HuH-7 (cell line): ENCODE measurements at regions not wholly inside any gene's neighbourhood (a gene's known extent, or its start where the extent isn't known, plus 50 kb on each side); places are given as distances from the start of the nearest gene placed in this dataset.
"Not testable (repeated sequence)": the region's sequence is repeated elsewhere in the genome, so short reads cannot be mapped to it uniquely, and the experiment has no call there.

Experiments used
- DNase-seq: peaks from one replicate; pipeline ENCODE4 v3.0.0; 2011; ENCODE audit warnings: low spot score

DNA sequence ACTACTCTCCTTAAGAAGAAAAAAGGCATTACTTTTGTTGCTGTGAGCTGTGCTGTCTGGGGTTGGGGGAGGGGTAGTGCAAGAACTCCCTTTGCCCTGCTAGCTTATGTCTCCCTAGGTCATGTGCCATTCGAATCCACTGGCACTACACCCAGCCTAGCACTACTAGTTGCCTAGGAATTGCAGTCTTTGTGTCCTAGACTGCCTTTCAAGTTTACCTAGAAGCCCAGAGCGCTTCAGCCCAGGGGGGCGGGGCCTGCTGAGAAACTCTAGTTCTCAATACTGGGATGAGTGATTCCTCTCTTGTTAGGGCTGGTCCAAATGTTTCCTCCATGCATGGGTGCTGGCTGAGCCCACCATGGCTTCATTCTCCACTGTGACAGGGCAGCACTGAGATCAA, 1011.5 kb downstream of the PCDH19 start:
- no peak for DNase-seq

DNA sequence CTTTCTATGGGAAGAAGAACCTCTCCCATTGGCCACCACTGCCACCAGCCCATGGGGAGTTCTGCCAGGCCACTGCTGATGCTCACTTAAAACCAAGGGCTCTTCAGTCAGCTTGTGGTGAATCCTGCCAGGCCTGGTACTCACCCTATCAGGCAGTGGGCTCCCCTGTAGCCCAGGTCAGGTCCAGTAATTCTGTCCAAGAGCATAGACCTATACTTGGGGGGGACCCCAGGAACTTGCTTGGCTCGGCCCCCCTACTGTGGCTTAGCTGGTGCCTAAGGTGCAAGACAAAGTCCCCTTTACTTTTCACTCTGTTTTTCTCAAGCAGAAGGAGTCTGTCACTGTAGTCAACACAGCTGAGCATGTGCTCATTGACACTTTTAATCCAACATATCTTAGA, 1012.2 kb downstream of the PCDH19 start:
- DNase-seq, result no peak

- no peak for DNase-seq
These were observed 1015.6 kb downstream of the PCDH19 start for GRCh38 chrX:99394456-99394855.

- no peak for DNase-seq
These were observed 1025.3 kb downstream of the PCDH19 start for GRCh38 chrX:99384594-99385374.

- DNase-seq, result no peak
These were observed 1026.3 kb downstream of the PCDH19 start for GRCh38 chrX:99383786-99384185.

DNA sequence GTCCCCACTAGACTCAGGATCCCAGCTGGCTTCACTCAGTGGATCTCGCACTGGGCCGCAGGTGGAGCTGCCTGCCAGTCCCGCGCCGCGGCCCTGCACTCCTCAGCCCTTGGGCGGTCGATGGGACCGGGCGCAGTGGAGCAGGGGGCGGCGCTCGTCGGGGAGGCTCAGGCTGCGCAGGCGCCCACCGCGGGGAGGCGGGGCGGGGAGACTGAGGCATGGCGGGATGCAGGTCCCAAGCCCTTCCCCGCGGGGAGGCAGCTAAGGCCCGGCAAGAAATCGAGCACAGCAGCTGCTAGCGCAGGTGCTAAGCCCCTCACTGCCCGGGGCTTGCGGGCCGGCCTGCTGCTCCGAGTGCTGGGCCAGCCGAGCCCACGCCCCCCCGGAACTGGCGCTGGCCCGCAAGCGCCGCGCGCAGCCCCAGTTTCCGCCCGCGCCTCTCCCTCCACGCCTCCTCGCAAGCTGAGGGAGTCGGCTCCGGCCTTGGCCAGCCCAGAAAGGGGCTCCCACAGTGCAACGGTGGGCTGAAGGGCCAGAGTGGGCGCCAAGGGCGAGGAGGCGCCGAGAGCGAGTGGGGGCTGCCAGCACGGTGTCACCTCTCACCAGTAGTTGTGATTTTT, 1038.0 kb downstream of the PCDH19 start:
- DNase-seq, result no peak

- peak; percentile 10 for DNase-seq
These were observed 1056.7 kb downstream of the PCDH19 start for GRCh38 chrX:99353412-99353811.

GRCh38 chrX:99348256-99348655, 1061.8 kb downstream of the PCDH19 start:
- no peak for DNase-seq

GRCh38 chrX:99308302-99308701, 1101.8 kb downstream of the PCDH19 start:
- no peak for DNase-seq

DNA sequence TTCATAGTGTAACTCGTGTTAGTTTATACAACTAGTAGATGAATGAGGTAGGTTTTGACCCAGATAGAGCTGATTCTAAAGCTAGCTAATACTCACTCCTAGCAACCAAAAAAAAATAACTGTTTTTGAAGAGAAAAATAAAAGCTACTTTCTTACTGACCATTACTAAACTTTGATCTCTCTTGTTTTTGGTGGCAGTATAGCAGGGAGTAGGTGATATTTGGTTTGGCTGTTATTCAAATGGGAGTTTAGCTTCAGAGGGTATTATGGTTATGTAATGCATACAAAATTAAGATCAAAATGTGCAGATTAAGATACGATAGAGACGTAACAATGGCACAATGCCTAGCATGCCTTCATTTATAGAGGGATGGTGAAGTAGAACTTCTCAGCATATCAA, 1104.5 kb downstream of the PCDH19 start:
- DNase-seq, result no peak

- peak; percentile 4 for DNase-seq
These were observed 1108.1 kb downstream of the PCDH19 start for GRCh38 chrX:99301990-99302389.

DNA sequence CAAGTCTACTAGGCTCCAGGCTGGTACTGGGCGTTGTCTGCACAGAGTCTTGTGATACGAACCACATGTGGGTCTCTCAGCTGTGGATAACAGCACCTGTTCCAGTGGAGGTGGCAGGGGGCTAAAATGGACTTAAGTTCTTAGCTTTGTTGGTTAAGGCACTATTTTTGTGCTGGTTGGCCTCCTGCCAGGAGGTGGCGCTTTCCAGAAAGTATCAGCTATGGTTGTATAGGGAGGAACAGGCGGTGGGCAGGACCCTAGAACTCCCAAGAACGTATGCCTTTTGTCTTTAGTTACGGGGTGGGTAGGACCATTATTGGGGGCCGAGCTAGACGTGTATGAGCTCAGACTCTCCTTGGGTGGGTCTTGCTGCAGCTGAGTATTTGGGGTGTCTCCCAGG, 1138.4 kb downstream of the PCDH19 start:
- DNase-seq, result no peak

- DNase-seq, result no peak
These were observed 1143.8 kb downstream of the PCDH19 start for GRCh38 chrX:99266255-99266654.

DNA sequence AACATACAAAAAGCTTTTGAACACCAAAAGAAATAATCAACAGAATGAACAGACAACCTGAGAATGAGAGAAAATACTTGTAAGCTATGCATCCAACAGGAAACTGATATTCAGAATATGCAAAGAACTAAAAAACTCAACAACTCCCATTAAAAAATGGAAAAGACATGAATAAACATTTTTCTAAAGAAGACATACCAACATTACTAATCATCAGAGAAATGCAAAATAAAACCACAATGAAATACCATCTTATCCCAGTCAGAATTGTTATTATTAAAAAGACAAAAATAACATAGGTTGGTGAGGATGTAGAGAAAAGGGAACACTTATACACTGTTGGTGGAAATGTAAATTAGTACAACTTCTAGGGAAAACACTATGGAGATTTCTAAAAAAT, 1161.9 kb downstream of the PCDH19 start:
- DNase-seq, result no peak

GRCh38 chrX:99242001-99242400, 1168.1 kb downstream of the PCDH19 start:
- no peak for DNase-seq

GRCh38 chrX:99234384-99234783, 1175.7 kb downstream of the PCDH19 start:
- not testable (repeated sequence) for DNase-seq

- DNase-seq, result no peak
These were observed 1217.7 kb downstream of the PCDH19 start for GRCh38 chrX:99192421-99192820.

DNA sequence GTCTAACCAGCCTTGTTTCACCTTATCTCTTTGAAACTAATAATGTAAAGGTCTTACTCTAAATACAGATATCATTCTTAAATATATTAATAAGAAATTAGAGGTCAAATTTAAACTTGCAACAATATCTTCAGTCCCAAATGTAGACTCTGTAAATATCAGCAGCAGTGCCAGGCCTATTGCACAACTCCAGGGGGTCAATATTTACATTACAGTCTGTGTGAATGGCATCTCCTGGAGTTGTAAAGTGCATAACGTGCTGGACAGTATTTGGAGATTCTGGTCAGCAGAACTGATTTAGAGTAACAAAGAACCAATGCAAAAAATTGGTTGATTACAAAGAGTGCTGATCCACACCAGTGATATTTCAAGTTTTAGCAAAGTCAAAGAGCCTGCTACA, 1225.9 kb downstream of the PCDH19 start:
- DNase-seq, result peak; percentile 47

- no peak for DNase-seq
These were observed 1237.1 kb downstream of the PCDH19 start for GRCh38 chrX:99172958-99173357.

- DNase-seq, result no peak
These were observed 1267.3 kb downstream of the PCDH19 start for GRCh38 chrX:99142745-99143144.

- DNase-seq, result no peak
These were observed 1272.6 kb downstream of the PCDH19 start for GRCh38 chrX:99137488-99137887.

GRCh38 chrX:99117011-99117410, 1293.1 kb downstream of the PCDH19 start:
- DNase-seq, result no peak

GRCh38 chrX:99095965-99096635, 1314.0 kb downstream of the PCDH19 start:
- DNase-seq, result no peak
